Cardiac fibroblast (primary cell): ENCODE measurements at regions not wholly inside any gene's neighbourhood (a gene's known extent, or its start where the extent isn't known, plus 50 kb on each side); places are given as distances from the start of the nearest gene placed in this dataset.
A peak's percentile ranks its signal among the peaks of the same experiment; 100 is the strongest.

ENCODE experiments used
- DNase-seq, 2 donors: peaks; one replicate each; pipeline versions ENCODE4 v3.0.0 to v3.0.0-alpha.2; 2010; ENCODE audit warnings: low read depth in 2 of 2
- H3K4me3 ChIP-seq, 2 donors: replicated peaks in 1 of 2; 1 replicate in 1 of 2; 2 replicates in 1 of 2; pipeline ENCODE4 v1.5.1; 2011; ENCODE audit warnings: low read depth in 2 of 2, low read length in 2 of 2, mild to moderate bottlenecking in 2 of 2, moderate library complexity in 1 of 2
- TF ChIP-seq, protein P1 (sequence below): IDR thresholded peaks from one replicate; pipeline ENCODE4 v1.5.1; 2011; ENCODE audit warnings: low read depth, mild to moderate bottlenecking, low read length, inconsistent platforms

DNA sequence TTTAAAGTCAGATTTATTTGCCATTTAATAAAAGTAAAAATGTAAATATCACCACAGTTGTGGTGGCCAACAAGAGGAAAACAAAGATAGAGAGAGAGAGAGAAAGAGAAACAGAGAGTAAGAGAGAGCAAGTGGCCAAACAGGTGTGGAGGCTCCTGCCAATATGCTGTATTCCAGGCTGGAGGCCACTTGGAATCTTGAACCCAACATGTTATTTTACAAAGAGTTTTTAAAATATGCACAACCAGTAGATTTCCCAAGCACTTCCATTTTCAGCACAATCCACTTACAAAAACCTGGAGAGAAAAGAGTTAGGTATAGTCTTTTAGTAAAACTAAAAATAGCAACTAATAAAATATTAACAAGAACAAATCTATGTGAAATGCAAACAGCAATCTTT lies 1323.1 kb upstream of the CITED2 start:
- no peak for DNase-seq
- no peak overlapping the region for H3K4me3 ChIP-seq
- TF ChIP-seq, protein P1, sequence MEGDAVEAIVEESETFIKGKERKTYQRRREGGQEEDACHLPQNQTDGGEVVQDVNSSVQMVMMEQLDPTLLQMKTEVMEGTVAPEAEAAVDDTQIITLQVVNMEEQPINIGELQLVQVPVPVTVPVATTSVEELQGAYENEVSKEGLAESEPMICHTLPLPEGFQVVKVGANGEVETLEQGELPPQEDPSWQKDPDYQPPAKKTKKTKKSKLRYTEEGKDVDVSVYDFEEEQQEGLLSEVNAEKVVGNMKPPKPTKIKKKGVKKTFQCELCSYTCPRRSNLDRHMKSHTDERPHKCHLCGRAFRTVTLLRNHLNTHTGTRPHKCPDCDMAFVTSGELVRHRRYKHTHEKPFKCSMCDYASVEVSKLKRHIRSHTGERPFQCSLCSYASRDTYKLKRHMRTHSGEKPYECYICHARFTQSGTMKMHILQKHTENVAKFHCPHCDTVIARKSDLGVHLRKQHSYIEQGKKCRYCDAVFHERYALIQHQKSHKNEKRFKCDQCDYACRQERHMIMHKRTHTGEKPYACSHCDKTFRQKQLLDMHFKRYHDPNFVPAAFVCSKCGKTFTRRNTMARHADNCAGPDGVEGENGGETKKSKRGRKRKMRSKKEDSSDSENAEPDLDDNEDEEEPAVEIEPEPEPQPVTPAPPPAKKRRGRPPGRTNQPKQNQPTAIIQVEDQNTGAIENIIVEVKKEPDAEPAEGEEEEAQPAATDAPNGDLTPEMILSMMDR = no peak

DNA sequence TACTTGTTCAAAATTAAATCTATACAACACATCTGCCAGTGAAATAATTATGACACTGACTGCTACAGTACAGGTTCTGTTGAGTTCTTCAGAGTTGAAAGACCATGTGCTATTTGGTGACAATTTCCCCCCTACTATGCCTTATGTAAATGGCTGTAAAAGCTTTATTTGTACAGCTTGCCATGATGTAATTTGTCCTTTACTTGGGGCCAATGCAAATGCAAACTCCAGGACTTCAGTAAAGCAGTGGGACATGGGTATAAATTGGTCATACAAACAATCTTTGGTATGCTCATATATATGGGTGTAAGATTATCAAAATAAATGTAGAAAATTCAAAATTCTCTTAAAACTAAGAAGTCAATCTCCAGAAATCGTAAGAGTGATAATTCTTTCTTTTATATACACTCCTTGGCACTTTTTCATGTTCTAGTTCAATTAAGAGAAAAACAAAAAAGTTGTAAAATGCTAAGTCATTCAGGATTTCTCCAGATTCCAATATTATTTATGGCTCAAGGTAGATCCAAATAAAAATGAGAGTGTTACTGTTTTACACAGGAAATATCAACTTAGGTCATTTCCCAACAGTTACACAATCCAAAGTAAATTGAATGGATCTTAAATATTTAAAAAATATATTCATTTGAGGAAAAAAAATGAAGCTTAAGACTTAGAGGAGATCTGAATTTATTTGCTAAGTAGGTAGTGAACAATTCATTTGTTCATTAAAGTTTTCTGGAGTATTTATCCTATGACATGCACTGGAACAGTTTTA lies 1310.5 kb upstream of the CITED2 start:
- TF ChIP-seq, protein P1 = no peak
- DNase-seq = peak; percentile 38 to 43
- H3K4me3 ChIP-seq = no peak overlapping the region

DNA sequence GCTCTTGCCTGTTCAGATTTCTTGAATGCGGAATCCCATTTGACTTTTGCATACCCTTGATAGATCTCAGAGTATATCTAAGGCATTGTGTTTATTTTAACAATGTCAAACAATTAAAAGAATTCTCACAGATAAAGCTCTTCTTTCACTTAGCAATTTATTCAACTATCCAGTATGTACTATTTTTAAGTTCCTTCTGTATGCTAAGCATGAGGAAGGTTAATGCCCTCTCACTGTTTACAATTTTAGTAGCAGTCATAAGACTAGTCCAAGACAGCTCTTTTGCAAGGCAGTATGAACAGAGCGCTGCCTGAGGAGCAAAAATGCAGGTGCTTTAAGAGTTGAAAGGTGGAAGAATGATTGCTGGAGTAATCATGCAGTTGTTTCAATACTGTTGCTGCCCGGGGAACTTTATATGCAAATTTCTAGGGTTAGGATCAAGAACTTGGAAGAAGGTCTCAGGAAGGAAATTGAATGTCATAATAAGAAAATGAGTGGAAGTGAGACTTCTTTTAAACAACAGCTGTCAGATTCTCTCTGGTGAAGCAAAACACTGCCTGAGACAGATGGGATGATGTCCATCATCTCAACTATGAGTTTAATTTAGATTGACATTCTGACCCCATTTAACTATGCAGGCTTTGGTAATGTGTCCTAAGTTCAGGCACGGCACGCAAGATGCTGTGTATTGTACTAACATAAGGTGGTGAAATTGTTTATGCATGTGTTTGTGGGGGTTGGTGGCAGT lies 1303.5 kb upstream of the CITED2 start:
- no peak overlapping the region for H3K4me3 ChIP-seq
- TF ChIP-seq, protein P1 = no peak
- no peak for DNase-seq

DNA sequence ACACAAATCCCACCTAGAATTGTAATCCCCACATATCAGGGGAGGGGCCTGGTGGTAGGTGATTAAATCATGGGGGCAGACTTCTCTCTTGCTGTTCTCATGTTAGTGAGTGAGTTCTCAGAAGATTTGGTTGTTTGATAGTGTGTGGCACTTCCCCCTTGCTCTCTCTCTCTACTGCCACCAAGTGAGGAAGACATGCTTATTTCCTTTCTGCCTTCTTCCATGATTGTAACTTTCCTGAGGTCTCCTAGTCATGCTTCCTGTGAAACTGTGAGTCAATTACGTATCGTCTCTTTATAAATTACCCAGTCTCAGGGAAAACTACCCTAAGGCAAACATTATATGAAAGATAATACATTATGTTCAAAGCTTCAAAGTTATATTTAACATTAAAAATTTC lies 1297.5 kb upstream of the CITED2 start:
- DNase-seq = peak in 1 of 2 donors; percentile 56
- TF ChIP-seq, protein P1 = peak; percentile 27

DNA sequence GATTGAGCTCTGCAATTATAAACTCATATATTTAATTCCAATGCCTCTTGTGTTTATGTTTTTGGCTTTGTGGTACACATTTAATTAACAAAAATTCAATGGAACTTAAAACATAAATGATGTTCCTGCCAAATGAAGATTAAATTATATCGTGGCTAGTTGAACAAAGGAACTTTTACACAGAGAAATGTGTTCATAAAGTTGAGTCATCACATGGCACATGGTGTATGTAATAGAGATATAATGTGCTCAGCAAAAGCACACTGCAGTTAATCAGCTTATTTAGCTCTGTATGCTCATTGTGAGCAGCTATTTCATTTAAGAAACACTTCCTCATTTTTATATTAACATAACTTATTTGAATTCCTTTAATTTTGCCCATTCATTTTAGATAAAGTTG lies 1295.6 kb upstream of the CITED2 start:
- no peak overlapping the region for H3K4me3 ChIP-seq
- DNase-seq = peak; percentile 52 to 63
- TF ChIP-seq, protein P1 = no peak

More for the DNA sequence above, 1297.5 kb upstream of the CITED2 start:
- no peak overlapping the region for H3K4me3 ChIP-seq

DNA sequence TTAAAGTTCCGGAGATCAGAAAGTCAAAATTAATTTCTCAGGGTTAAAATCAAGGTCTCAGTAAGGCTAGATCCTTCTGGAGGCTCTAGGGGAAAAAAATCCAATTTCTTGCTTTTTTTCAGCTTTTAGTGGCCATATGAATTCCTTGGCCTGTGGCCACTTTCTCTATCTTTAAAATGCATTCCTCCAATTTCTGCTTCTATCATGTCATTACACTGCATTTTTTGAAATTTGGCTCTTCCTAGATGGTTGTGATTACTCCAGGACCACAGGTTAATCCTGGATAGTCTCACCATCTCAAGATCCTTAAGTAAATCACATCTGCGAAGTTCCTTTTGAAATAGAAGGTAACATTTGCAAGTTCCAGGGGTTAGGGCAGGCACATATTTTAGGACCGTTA lies 1294.9 kb upstream of the CITED2 start:
- DNase-seq = peak; percentile 16 to 57
- no peak overlapping the region for H3K4me3 ChIP-seq

More for the DNA sequence above, 1294.9 kb upstream of the CITED2 start:
- TF ChIP-seq, protein P1 = no peak
